ENCODE measurements at regions not wholly inside any gene's neighbourhood (a gene's known extent, or its start where the extent isn't known, plus 50 kb on each side); places are given as distances from the start of the nearest gene placed in this dataset.

DNA sequence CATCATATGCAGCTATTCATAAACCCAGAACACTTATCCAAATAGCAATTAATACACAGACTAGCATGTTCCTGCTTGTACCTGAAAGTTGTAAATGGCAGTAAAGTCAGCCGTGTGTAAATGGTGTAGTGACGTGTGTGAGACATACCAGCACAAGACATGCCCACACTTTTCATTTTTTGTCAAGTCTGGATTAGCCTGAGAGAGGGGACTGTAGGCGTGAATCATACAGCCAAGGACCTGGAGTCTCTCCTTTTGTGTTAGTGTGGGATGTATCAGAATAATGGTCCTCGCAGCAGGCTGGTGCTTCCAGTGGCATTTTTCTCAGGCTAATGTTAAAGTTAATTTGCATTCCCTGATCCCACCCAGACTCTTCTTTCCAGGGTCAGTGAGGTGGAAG lies 116.8 kb upstream of the BMAL1 start:
- TF ChIP-seq CTCF (conservative IDR thresholded peaks at IDR 0.05) (no peak), ZFX (IDR thresholded peaks at IDR 0.05) (no peak)
